ENCODE measurements at regions not wholly inside any gene's neighbourhood (a gene's known extent, or its start where the extent isn't known, plus 50 kb on each side); places are given as distances from the start of the nearest gene placed in this dataset.

DNA sequence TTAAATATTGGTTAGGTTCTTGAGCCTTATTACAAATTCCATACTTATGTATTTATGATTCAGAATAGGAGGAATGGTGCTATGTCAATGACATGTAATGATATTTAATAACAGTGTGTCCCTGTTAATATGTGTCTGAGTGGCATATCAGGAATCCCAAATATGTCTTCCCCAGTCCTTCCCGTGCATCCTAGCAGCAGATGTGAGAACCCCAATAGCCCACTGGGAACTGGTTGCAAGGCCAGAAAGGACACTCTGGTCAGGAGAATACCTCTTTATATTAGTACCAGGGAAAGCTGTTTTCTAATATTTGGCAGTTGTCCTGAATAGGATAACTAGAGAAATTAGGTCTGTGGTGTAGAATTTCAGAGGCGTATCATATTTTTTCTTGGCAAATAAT, 159.1 kb upstream of the PDE7B start:
- no peak for TF ChIP-seq YY1 (IDR thresholded peaks at IDR 0.05; ENCODE audit: insufficient read depth, insufficient read length)
- TF ChIP-seq SUZ12 (IDR thresholded peaks at IDR 0.05; ENCODE audit: extremely low read depth, insufficient read depth, insufficient read length) = no peak
